ENCODE measurements at regions not wholly inside any gene's neighbourhood (a gene's known extent, or its start where the extent isn't known, plus 50 kb on each side); places are given as distances from the start of the nearest gene placed in this dataset.
"Not testable (repeated sequence)": the region's sequence is repeated elsewhere in the genome, so short reads cannot be mapped to it uniquely, and the experiment has no call there.

DNA sequence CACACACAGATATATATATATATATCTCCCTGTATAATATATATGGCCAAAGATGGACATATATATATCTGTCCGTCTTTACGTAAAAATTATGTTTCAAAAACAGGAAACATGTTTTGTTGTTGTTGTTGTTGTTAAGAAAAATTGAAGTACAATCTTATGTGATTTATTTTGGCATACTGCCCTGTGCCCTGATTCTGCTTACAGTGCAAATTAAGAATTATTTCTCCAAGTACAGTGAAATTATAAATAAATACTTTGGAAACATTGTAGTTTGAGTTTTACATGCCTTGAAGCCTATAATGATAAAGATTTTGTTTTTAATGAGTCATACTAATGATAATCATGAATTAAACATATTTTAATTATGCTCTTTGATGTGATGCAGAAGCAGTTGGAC lies 994.9 kb downstream of the DIPK2A start:
- TF ChIP-seq EP300 (IDR thresholded peaks at IDR 0.05) (no peak), CTCF (IDR thresholded peaks at IDR 0.05) (no peak)
- no peak overlapping the region for H3K27ac ChIP-seq
- H3K4me1 ChIP-seq, result no peaks in the 10 kb centered on the region
- no peaks in the 10 kb centered on the region for H3K27me3 ChIP-seq
- DNase-seq (ENCODE audit: low spot score in 2 of 2), result no peak
- no peak overlapping the region for H3K4me3 ChIP-seq
- 49 to 59% methylated on average over 2 of the region's 2 CpGs for WGBS, 2 donors
- H3K36me3 ChIP-seq, result no peaks in the 10 kb centered on the region
- no peaks in the 10 kb centered on the region for H3K9me3 ChIP-seq

GRCh38 chr3:144968750-144969350 lies 997.2 kb downstream of the DIPK2A start:
- H3K4me3 ChIP-seq, result no peak overlapping the region
- 92 to 93% methylated on average over 1 of the region's 1 CpG for WGBS, 2 donors
- DNase-seq (ENCODE audit: low spot score in 2 of 2), result no peak
- H3K27ac ChIP-seq, result no peak overlapping the region
- no peaks in the 10 kb centered on the region for H3K27me3 ChIP-seq
- no peaks in the 10 kb centered on the region for H3K36me3 ChIP-seq
- H3K9me3 ChIP-seq, result no peaks in the 10 kb centered on the region
- no peak for TF ChIP-seq CTCF (IDR thresholded peaks at IDR 0.05)
- no peak for TF ChIP-seq EP300 (IDR thresholded peaks at IDR 0.05)
- no peak for TF ChIP-seq POLR2A (IDR thresholded peaks at IDR 0.05)
- H3K4me1 ChIP-seq, result no peaks in the 10 kb centered on the region

DNA sequence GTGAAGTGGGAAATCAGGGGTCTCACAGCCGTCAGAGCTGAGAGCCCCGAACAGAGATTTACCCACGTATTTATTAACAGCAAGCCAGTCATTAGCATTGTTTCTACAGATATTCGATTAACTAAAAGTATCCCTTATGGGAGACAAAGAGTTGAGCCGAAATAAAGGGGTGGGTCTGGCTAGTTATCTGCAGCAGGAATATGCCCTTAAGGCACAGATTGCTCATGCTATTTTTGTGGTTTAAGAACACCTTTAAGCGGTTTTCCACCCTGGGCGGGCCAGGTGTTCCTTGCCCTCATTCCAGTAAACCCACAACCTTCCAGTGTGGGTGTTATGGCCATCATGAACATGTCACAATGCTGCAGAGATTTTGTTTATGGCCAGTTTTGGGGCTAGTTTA lies 1012.9 kb downstream of the DIPK2A start:
- not testable (repeated sequence) for H3K36me3 ChIP-seq; DNase-seq (ENCODE audit: low spot score in 2 of 2); H3K4me3 ChIP-seq; H3K9me3 ChIP-seq; H3K27me3 ChIP-seq; H3K4me1 ChIP-seq; H3K27ac ChIP-seq
- 96 to 97% methylated on average over 7 of the region's 7 CpGs for WGBS, 2 donors

GRCh38 chr3:144989807-144990206 lies 1018.2 kb downstream of the DIPK2A start:
- H3K36me3 ChIP-seq, result no peaks in the 10 kb centered on the region
- TF ChIP-seq EP300 (IDR thresholded peaks at IDR 0.05) (no peak), CTCF (IDR thresholded peaks at IDR 0.05) (no peak), POLR2A (IDR thresholded peaks at IDR 0.05) (no peak)
- H3K27ac ChIP-seq, result no peak overlapping the region
- DNase-seq (ENCODE audit: low spot score in 2 of 2), result no peak
- no peaks in the 10 kb centered on the region for H3K27me3 ChIP-seq
- H3K9me3 ChIP-seq, result peaks cover 0 to 3% (median 0%) of the 10 kb centered on the region in 4 donors
- 28% methylated on average over 2 of the region's 2 CpGs for WGBS, 2 donors
- H3K4me3 ChIP-seq, result no peak overlapping the region
- no peaks in the 10 kb centered on the region for H3K4me1 ChIP-seq

- TF ChIP-seq CTCF (IDR thresholded peaks at IDR 0.05) (no peak), POLR2A (IDR thresholded peaks at IDR 0.05) (no peak), EP300 (IDR thresholded peaks at IDR 0.05) (no peak)
- 46 to 56% methylated on average over 1 of the region's 1 CpG for WGBS, 2 donors
- H3K4me1 ChIP-seq, result no peaks in the 10 kb centered on the region
- no peak for DNase-seq (ENCODE audit: low spot score in 2 of 2)
- no peak overlapping the region for H3K4me3 ChIP-seq
- H3K9me3 ChIP-seq, result peaks cover 0 to 8% (median 0%) of the 10 kb centered on the region in 4 donors
- H3K27me3 ChIP-seq, result no peaks in the 10 kb centered on the region
- H3K36me3 ChIP-seq, result no peaks in the 10 kb centered on the region
- H3K27ac ChIP-seq, result no peak overlapping the region
Measured at GRCh38 chr3:144995856-144996255, 1024.2 kb downstream of the DIPK2A start.

DNA sequence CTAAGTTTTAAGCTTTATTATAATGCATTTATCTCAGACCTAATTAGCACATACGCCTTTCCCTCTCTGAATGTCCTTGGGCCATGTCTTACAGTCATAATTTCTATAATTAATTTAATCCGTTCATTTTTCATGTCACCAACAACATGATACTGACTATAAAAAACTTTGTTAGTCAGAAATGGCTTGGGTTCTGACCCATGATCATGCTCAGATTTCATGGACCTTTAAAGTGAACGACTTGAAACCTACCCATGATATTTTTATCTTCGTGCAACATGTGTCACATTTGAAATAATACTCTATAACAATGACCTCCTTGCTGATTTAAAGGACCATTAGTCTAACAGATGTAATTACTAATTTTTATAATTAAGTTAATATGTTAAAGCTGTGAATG lies 1033.8 kb downstream of the DIPK2A start:
- H3K4me1 ChIP-seq, result no peaks in the 10 kb centered on the region
- no peak for DNase-seq (ENCODE audit: low spot score in 2 of 2)
- no peaks in the 10 kb centered on the region for H3K27me3 ChIP-seq
- H3K9me3 ChIP-seq, result peaks cover 0 to 12% (median 0%) of the 10 kb centered on the region in 4 donors
- WGBS, 2 donors, result 81 to 86% methylated on average over 4 of the region's 4 CpGs
- H3K27ac ChIP-seq, result no peak overlapping the region
- no peaks in the 10 kb centered on the region for H3K36me3 ChIP-seq
- TF ChIP-seq CTCF (IDR thresholded peaks at IDR 0.05) (no peak), POLR2A (IDR thresholded peaks at IDR 0.05) (no peak), EP300 (IDR thresholded peaks at IDR 0.05) (no peak)
- no peak overlapping the region for H3K4me3 ChIP-seq

All from tibial nerve (tissue), 4 donors.